ENCODE measurements at regions not wholly inside any gene's neighbourhood (a gene's known extent, or its start where the extent isn't known, plus 50 kb on each side); places are given as distances from the start of the nearest gene placed in this dataset.
"Not testable (repeated sequence)": the region's sequence is repeated elsewhere in the genome, so short reads cannot be mapped to it uniquely, and the experiment has no call there.

DNA sequence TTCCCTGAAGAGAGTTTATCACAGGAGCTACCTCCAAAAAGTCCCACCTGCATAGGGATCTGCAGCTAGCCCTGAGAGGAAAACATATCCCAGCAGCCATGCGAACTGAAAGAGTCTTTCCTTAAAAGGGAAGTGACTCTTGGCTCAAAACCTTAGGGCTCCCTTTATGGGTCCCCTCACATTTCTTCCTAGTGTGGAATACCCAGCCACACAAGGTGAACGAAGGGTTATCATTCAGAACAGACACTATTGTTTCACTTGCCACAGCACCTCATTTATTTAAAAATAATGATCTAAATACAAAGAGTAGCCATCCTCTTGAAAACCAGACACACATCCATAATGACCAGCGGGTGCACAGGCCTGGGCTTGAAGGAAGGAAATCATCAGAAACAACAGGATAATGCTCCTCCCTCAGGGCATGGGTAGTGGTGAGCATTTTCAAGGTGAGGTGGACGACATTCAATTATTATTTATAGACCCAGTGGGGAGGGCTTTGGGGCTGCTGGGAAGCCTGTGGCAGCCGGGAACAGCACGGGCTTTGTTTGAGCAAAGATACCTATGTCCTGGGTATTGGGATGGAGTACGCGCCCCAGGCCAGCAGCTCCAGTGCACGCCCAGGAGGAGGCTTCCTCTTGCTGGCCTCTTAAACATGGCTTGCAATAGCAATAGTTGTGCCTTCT, 119.0 kb upstream of the ITGA6 start:
- Mint-ChIP-seq H3K27me3 (peaks cover 11% of the 10 kb centered on the region), H3K36me3 (no peaks in the 10 kb centered on the region), H3K4me3 (no peak overlapping the region), H3K4me1 (no peaks in the 10 kb centered on the region), H3K27ac (no peak overlapping the region), H3K9me3 (no peaks in the 10 kb centered on the region)
- no peak for ATAC-seq (ENCODE audit: low read depth)
- no peak for DNase-seq (ENCODE audit: low spot score in 2 of 2)

DNA sequence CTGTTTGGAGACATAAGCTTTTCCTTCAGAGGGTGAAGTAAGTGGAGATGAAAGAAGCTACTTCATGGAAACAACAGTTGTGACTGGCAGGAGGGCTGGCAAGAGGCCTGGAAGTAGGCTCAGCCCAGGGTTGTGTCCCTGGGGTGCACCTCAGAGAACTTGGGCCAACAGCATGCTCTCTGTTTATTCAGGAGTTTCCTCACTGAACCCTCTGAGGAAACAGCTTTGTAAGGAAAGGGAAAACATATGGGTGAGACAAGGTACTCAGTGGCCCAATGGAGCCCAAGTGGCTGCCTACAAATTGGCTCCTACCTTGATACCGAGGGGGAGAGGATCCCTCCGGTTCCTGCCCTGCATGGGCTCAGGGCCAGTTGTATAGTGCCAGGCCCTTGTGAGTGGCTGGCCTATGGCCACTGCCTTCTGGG, 115.5 kb upstream of the ITGA6 start:
- Mint-ChIP-seq H3K9me3 (no peaks in the 10 kb centered on the region), H3K36me3 (no peaks in the 10 kb centered on the region), H3K27me3 (peaks cover 2% of the 10 kb centered on the region), H3K4me1 (no peaks in the 10 kb centered on the region), H3K27ac (no peak overlapping the region), H3K4me3 (no peak overlapping the region)
- no peak for DNase-seq (ENCODE audit: low spot score in 2 of 2)
- no peak for ATAC-seq (ENCODE audit: low read depth)

DNA sequence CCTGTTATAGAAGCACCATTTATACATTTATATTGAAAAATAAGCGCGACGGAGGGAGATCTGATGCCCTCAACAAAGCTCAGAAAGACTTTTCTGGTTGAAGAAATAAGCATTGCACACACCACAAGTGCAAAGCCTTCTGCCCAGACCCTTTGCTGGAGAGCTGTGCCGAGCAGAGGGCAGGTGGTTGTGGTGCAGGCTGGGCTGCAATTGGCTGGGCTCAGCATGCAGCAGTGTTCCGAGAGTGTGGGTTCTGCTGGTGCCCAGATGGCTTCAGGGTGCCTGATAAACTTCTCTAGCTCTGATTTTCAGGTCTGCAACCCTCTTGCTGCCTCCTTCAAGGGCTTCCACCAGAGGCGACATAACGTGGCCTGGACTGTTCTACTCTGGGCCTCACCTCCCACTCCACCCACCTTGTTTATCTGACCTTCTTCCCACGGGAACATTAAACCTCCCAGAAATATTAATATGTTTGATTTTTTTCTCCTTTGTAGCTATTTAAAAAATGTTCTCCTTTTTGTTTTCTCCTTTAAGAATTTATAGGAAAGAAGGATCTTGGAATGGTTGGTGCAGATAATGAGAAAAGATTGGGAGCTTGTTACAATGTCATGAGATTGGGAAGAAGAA, 113.6 kb upstream of the ITGA6 start:
- no peak for DNase-seq (ENCODE audit: low spot score in 2 of 2)
- no peak for ATAC-seq (ENCODE audit: low read depth)
- Mint-ChIP-seq H3K9me3 (no peaks in the 10 kb centered on the region), H3K36me3 (no peaks in the 10 kb centered on the region), H3K27me3 (peaks cover 2% of the 10 kb centered on the region), H3K27ac (no peak overlapping the region), H3K4me3 (no peak overlapping the region), H3K4me1 (no peaks in the 10 kb centered on the region)

DNA sequence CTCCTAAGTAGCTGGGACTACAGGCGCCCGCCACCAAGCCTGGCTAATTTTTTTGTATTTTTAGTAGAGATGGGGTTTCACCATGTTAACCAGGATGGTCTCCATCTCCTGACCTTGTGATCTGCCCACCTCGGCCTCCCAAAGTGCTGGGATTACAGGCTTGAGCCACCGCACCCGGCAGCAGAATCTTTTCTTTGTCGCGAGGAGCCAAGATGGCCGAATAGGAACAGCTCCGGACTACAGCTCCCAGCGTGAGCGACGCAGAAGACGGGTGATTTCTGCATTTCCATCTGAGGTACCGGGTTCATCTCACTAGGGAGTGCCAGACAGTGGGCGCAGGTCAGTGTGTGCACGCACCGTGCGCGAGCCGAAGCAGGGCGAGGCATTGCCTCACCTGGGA, 112.3 kb upstream of the ITGA6 start:
- not testable (repeated sequence) for H3K27ac Mint-ChIP-seq

DNA sequence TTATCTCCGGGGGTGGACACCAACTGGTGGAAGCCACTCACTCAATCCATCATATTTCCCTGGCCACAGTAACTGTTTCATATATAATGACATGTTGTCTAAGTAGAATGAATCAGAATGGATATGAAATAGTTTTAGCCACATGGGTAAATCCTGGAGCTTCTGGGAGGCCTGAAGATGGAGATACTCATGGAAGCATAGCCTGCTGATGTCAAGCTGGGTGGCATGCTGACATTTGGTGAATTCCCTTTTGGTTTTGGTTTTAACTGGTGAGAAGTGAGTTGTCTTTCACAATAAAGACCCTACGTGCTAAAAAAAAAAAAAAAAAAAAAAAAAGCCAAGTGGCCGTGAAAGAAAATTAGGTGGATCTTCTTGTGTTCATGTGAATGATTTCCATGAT, 105.3 kb upstream of the ITGA6 start:
- H3K4me1 Mint-ChIP-seq = no peaks in the 10 kb centered on the region
- ATAC-seq (ENCODE audit: low read depth) (no peak), DNase-seq (ENCODE audit: low spot score in 2 of 2) (no peak)
- peaks cover 2% of the 10 kb centered on the region for H3K9me3 Mint-ChIP-seq
- H3K27ac Mint-ChIP-seq = no peak overlapping the region
- peaks cover 4% of the 10 kb centered on the region for H3K27me3 Mint-ChIP-seq
- no peaks in the 10 kb centered on the region for H3K36me3 Mint-ChIP-seq
- no peak overlapping the region for H3K4me3 Mint-ChIP-seq

More for the DNA sequence above, 112.3 kb upstream of the ITGA6 start:
- ATAC-seq (ENCODE audit: low read depth); H3K9me3 Mint-ChIP-seq; H3K4me1 Mint-ChIP-seq; H3K36me3 Mint-ChIP-seq; DNase-seq (ENCODE audit: low spot score in 2 of 2); H3K4me3 Mint-ChIP-seq; H3K27me3 Mint-ChIP-seq: not testable (repeated sequence)

DNA sequence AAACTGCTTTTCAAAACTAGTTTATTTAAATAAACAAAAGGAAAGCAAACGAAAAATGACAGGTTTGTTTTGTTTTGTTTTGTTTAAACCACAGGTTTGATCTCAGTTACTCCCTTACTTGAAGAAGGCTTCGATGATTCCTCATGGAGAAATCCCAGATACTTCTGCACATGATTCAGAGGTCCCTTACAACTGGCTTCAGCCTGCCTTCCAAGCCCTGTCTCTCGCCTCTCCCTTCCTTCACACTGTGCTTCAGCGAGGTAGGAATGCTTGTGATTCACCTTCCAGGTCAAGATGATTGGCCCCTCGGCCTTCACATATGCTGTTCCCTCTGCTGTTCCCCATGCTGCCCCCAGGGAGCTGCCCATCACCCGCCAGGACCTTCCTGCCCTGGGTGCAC, 104.1 kb upstream of the ITGA6 start:
- Mint-ChIP-seq H3K27ac (no peak overlapping the region), H3K27me3 (peaks cover 7% of the 10 kb centered on the region), H3K4me1 (no peaks in the 10 kb centered on the region), H3K4me3 (no peak overlapping the region), H3K9me3 (peaks cover 2% of the 10 kb centered on the region), H3K36me3 (no peaks in the 10 kb centered on the region)
- ATAC-seq (ENCODE audit: low read depth) = no peak
- DNase-seq (ENCODE audit: low spot score in 2 of 2) = no peak

DNA sequence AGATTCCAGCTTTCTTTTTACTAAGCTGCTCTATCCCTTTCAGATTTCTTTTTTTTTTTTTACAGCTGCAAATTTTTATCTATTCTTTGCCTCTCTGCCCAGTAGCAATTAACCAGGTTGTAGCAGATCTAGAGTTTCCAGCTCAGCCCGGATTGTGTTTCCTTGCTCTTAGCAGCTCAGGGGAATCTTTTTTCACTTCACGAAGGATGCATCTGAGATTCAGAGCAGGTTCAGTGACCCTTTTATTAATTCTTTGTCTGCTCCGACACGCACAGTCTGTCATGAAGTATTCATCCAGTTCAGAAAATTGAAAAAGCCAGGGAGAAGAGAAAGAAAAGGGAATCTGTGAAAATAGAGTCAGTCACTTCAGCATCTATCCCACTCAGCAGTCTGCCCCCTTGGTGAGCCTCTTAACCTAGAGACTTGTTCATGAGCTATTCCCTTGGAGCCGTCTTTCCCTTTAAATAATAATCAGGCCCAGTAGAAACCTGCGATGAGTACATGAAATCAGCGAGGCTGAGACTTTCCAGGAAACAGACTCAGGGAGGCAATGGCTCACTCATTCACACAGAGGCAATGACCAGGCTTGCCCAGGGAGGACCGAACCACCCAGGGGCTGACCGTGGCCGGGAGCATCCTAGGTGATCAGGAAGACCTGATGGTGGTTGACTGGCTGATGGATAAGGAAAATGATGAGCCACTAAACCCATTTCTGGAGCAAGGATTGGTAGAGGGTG, 103.4 kb upstream of the ITGA6 start:
- Mint-ChIP-seq H3K27ac (no peak overlapping the region), H3K27me3 (peaks cover 7% of the 10 kb centered on the region), H3K36me3 (no peaks in the 10 kb centered on the region), H3K4me1 (no peaks in the 10 kb centered on the region), H3K9me3 (peaks cover 2% of the 10 kb centered on the region), H3K4me3 (no peak overlapping the region)
- no peak for ATAC-seq (ENCODE audit: low read depth)
- no peak for DNase-seq (ENCODE audit: low spot score in 2 of 2)

DNA sequence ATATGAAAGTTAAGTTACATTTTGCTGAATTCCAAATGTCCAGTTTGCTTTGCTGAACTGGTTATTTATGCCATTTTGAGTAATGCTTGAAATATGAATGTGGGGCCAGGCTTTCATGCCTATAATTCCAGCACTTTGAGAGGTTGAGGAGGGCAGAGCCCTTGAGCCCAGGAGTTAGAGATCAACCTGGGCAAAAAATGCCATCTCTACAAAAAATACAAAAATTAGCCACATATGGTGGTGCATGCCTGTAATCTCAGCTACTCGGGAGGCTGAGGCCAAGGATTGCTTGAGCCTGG, 101.2 kb upstream of the ITGA6 start:
- Mint-ChIP-seq H3K4me1 (no peaks in the 10 kb centered on the region), H3K4me3 (no peak overlapping the region), H3K36me3 (no peaks in the 10 kb centered on the region), H3K9me3 (peaks cover 2% of the 10 kb centered on the region), H3K27me3 (peaks cover 8% of the 10 kb centered on the region), H3K27ac (no peak overlapping the region)
- DNase-seq (ENCODE audit: low spot score in 2 of 2) (no peak), ATAC-seq (ENCODE audit: low read depth) (no peak)

DNA sequence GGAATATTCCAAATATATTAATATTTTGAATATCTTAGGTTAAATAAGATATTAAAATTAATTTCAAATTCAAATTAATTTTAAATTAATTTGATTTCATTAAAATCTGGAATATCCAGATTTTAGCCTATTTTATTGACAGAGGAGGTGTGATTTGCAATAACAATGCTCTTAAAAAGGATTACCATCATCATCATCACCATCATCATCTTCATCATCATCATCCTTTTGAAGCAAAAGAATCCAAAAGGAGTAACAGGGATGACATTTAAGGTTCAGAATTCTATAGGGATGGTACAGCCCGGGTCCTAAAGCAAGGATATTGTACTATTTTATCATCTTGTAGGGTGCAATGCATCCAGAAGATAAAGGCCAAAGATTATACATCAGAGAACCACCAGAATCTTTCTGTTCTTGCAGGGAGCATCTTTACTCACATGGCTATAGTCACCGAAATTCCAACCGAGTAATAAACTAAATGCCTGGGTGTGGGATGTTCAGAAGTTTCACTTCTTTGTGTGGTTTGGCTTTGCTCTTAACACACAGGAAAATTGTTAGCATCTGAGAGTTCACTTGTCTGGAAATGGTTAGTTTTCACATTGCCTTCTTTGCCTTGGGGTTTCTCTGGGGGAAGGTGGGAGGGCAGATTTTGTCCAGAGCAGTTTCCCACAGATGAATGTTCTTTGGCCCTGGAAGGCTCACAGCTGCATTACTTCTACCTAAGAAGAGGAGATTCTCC, 99.1 kb upstream of the ITGA6 start:
- H3K36me3 Mint-ChIP-seq = no peaks in the 10 kb centered on the region
- H3K4me1 Mint-ChIP-seq = no peaks in the 10 kb centered on the region
- H3K4me3 Mint-ChIP-seq = no peak overlapping the region
- DNase-seq (ENCODE audit: low spot score in 2 of 2) (no peak), ATAC-seq (ENCODE audit: low read depth) (no peak)
- H3K27ac Mint-ChIP-seq = no peak overlapping the region
- no peaks in the 10 kb centered on the region for H3K9me3 Mint-ChIP-seq
- H3K27me3 Mint-ChIP-seq = peaks cover 12% of the 10 kb centered on the region

DNA sequence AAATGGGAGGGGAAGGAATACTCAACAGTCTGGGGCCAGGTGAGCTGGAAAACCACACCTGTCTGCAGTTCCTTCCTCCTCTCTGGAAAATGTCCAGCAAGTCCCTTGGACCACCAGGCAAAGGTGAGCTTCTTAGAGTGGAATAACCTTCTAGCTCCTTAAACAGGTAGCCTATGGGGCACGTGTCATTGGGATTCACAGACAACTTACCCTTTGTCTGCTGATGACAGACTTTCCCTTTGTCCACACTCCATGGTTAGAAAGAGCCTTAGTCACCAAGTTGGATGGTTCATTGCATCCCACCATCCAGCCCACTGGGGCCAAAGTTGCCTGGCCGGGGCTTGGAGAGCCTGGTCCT, 98.0 kb upstream of the ITGA6 start:
- Mint-ChIP-seq H3K9me3 (no peaks in the 10 kb centered on the region), H3K36me3 (no peaks in the 10 kb centered on the region), H3K4me1 (no peaks in the 10 kb centered on the region), H3K27me3 (peaks cover 10% of the 10 kb centered on the region), H3K4me3 (no peak overlapping the region), H3K27ac (no peak overlapping the region)
- DNase-seq (ENCODE audit: low spot score in 2 of 2) (no peak), ATAC-seq (ENCODE audit: low read depth) (no peak)

DNA sequence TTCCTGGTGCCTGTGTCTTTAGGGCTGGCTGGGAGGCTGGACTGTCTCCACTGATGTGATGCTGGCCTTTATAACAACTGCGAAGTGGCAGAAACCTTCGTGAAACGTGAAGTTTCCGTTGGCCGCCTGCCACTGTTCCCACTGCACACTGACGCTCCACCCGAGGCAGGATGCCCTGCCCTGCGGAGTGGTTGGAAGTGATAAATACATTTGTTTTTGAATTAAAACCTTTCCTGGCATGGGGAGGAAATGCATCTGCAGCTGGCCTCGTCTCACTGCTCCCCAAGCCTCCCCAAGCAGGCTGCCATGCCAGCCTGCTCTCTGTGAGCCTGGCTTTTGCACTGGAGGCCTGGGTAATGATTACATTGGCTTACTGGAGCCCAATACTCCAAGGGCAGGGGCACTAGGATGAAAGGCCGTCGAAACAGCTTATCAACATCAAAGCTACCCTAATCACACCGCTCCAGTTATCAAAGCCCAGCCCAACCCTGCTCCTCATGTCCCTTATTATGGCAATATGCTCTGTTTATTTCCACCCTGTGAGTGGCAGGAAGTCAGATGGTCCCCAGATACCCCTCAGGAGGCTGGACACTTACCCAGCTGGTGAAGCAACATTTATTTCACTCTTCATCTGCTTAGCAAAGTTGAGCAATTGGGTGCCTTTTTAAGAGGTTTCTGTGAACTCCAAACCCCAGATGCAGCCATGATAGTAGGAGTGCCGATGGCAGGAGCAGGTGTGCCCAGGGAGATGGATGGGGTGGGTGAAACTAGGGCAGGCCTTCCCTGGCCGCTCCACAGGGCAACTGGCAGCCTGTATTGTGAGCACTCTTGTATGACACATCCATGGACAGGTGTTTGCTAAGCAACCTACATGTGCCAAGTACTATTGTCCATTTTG, 97.4 kb upstream of the ITGA6 start:
- no peak overlapping the region for H3K4me3 Mint-ChIP-seq
- peaks cover 12% of the 10 kb centered on the region for H3K27me3 Mint-ChIP-seq
- ATAC-seq (ENCODE audit: low read depth) = no peak
- no peaks in the 10 kb centered on the region for H3K9me3 Mint-ChIP-seq
- no peaks in the 10 kb centered on the region for H3K4me1 Mint-ChIP-seq
- no peak for DNase-seq (ENCODE audit: low spot score in 2 of 2)
- H3K36me3 Mint-ChIP-seq = no peaks in the 10 kb centered on the region
- no peak overlapping the region for H3K27ac Mint-ChIP-seq

DNA sequence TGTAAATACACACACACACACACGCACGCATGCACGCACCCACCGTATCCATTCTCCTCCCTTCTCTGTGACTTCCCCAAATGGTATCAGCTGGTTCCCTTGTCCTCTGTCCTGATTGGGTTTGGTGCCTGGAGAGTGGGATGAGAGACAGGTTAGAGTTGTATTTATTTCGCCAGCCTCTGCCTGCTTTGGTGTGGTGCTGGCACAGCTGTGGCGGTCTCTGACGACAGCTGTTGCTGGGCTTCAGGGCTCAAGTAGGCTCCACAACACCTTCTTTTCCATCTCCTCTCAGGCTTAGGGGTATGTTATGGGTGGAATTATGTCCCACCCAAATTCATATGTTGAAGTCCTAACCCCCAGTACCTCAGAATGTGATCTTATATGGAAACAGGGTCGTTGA, 94.9 kb upstream of the ITGA6 start:
- Mint-ChIP-seq H3K4me1 (no peaks in the 10 kb centered on the region), H3K9me3 (no peaks in the 10 kb centered on the region), H3K36me3 (no peaks in the 10 kb centered on the region), H3K27me3 (peaks cover 15% of the 10 kb centered on the region), H3K4me3 (no peak overlapping the region), H3K27ac (no peak overlapping the region)
- ATAC-seq (ENCODE audit: low read depth) = no peak
- no peak for DNase-seq (ENCODE audit: low spot score in 2 of 2)

DNA sequence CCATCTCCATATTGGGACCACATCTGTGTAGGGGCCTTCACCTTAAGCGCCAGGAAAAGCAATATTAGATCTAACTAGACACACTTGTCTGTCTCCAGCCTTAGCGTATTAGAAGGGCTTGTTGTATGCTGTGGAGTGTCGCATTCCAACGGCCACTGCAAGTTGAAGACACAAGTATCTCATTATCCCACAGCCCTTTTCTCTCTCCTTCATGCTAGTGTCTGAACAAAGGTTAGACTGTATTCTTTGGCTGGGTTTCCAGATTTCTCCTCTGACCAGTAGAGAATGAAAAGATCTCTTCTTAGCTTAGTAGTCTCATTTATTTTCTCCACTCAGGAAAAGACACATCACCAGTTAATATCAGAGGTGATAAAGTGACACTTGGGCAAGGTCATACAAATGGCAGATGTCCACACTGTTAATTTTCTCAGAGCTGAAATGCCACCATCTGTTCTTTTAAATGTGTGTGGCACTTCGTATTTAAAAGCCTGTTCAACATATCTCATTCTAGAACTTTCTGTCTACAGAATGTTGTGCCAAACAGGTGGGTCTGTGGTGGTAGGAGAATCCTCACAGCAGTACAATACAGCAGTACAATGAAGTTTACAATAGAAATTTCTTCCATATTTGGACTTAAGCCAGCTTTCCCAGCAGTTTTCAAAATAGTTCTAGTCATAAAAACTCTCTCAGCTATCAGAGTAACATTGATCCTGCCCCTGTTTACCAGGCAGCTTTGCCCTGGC, 94.0 kb upstream of the ITGA6 start:
- no peak for ATAC-seq (ENCODE audit: low read depth)
- no peak overlapping the region for H3K27ac Mint-ChIP-seq
- no peaks in the 10 kb centered on the region for H3K36me3 Mint-ChIP-seq
- no peak for DNase-seq (ENCODE audit: low spot score in 2 of 2)
- peaks cover 14% of the 10 kb centered on the region for H3K27me3 Mint-ChIP-seq
- no peak overlapping the region for H3K4me3 Mint-ChIP-seq
- H3K4me1 Mint-ChIP-seq = no peaks in the 10 kb centered on the region
- H3K9me3 Mint-ChIP-seq = no peaks in the 10 kb centered on the region
